DND-41 (cell line): ENCODE measurements at regions not wholly inside any gene's neighbourhood (a gene's known extent, or its start where the extent isn't known, plus 50 kb on each side); places are given as distances from the start of the nearest gene placed in this dataset.

Experiments used
- CTCF ChIP-seq: IDR thresholded peaks from 2 replicates; pipeline ENCODE4 v1.5.1; 2012; ENCODE audit warnings: borderline replicate concordance, low read length, moderate library complexity, mild to moderate bottlenecking; ENCODE audit not compliant: poor library complexity, severe bottlenecking; ENCODE audit errors: extremely low read depth
- EZH2 ChIP-seq: IDR thresholded peaks from 3 replicates; pipeline ENCODE4 v1.6.1; 2012; ENCODE audit warnings: borderline replicate concordance, low read depth, mild to moderate bottlenecking, moderate library complexity, low read length, inconsistent platforms; ENCODE audit not compliant: severe bottlenecking

- no peak for TF ChIP-seq CTCF
- no peak for TF ChIP-seq EZH2
Observed at GRCh38 chr1:55316947-55317662, 101.9 kb upstream of the USP24 start.
